GM13977 (cell line): ENCODE measurements at regions not wholly inside any gene's neighbourhood (a gene's known extent, or its start where the extent isn't known, plus 50 kb on each side); places are given as distances from the start of the nearest gene placed in this dataset.

Source experiments
- DNase-seq: peaks from one replicate; pipeline ENCODE4 v3.0.0; 2012; ENCODE audit warnings: low spot score
- CTCF ChIP-seq: IDR thresholded peaks from 2 replicates; pipeline ENCODE4 v1.5.1; 2012; ENCODE audit warnings: mild to moderate bottlenecking, control low read depth; ENCODE audit not compliant: insufficient read depth; ENCODE audit errors: extremely low read depth, missing control alignments
- in situ Hi-C: fragments of 300-500 bp; cut with MboI; formaldehyde crosslinking; loops from one replicate; pipeline ENCODE4 v1.12.0; 2022; ENCODE audit warnings: low sequenced_read_pairs, low pct_unique_long_range_greater_than_20kb, mixed read lengths, inconsistent platforms; ENCODE audit not compliant: unreplicated experiment

GRCh38 chr2:481388-481787, 193.5 kb upstream of the ALKAL2 start:
- in situ Hi-C loops, result no loop called here
- no peak for TF ChIP-seq CTCF
- DNase-seq, result no peak

GRCh38 chr2:479490-480176, 191.7 kb upstream of the ALKAL2 start:
- no peak for DNase-seq
- in situ Hi-C loops, result no loop called here
- TF ChIP-seq CTCF, result no peak

- DNase-seq, result no peak
- TF ChIP-seq CTCF, result no peak
- in situ Hi-C loops, result no loop called here
Observed at GRCh38 chr2:479031-479430, 191.1 kb upstream of the ALKAL2 start.

- TF ChIP-seq CTCF, result no peak
- in situ Hi-C loops, result no loop called here
- no peak for DNase-seq
Observed at GRCh38 chr2:471560-471959, 183.7 kb upstream of the ALKAL2 start.

GRCh38 chr2:469514-469913, 181.6 kb upstream of the ALKAL2 start:
- DNase-seq, result no peak
- in situ Hi-C loops, result no loop called here
- no peak for TF ChIP-seq CTCF

- in situ Hi-C loops, result no loop called here
- no peak for DNase-seq
- no peak for TF ChIP-seq CTCF
Observed at GRCh38 chr2:468648-469336, 180.9 kb upstream of the ALKAL2 start.
